B cell (primary cell): ENCODE measurements at regions not wholly inside any gene's neighbourhood (a gene's known extent, or its start where the extent isn't known, plus 50 kb on each side); places are given as distances from the start of the nearest gene placed in this dataset.
A peak's percentile ranks its signal among the peaks of the same experiment; 100 is the strongest.

Source experiments
- ATAC-seq: fragments of 200-7000 bp; cut with Tn5 transposase; one replicate; pipeline ENCODE4 v1.10.0; 2021; ENCODE audit warnings: low read depth, mild to moderate bottlenecking, moderate number of reproducible peaks, moderate library complexity
- CTCF ChIA-PET: fragments of 350-600 bp; sonication (Branson Sonifier 250); formaldehyde crosslinking; loops from one replicate; lab custom pipeline; 2021; ENCODE audit warnings: antibody characterized with exemption, inconsistent platforms; lab: Charles Lee
- POLR2A ChIA-PET: fragments of 350-600 bp; sonication (Branson Sonifier 250); formaldehyde crosslinking; loops from one replicate; lab custom pipeline; 2021; ENCODE audit warnings: antibody characterized with exemption; lab: Charles Lee
- DNase-seq: peaks from one replicate; pipeline ENCODE4 v3.0.0; 2013
- H2AFZ ChIP-seq: 2 replicates; pipeline ENCODE4 v1.6.1; 2012; ENCODE audit warnings: mild to moderate bottlenecking, low read depth, low read length; ENCODE audit not compliant: insufficient read depth, poor library complexity, severe bottlenecking
- H3K27ac ChIP-seq, 2 donors: 1 replicate in 1 of 2; 2 replicates in 1 of 2; pipeline ENCODE4 v1.5.1; 2012 to 2013; ENCODE audit warnings: low read length in 2 of 2, mild to moderate bottlenecking in 2 of 2, moderate library complexity in 1 of 2
- H3K27me3 ChIP-seq, 4 experiments: fragments of 200-600 bp in 1 of 4; sonication (generic) in 1 of 4; replicated peaks in 1 of 4; 1 replicate in 2 of 4; 2 replicates in 2 of 4; pipeline versions ENCODE4 v1.6.1 to v1.7.0; 2013 to 2016; ENCODE audit warnings: low read length in 3 of 4, mild to moderate bottlenecking in 2 of 4, mixed read lengths in 1 of 4, moderate library complexity in 1 of 4; ENCODE audit not compliant: insufficient read depth in 4 of 4, control insufficient read depth in 3 of 4; ENCODE audit errors: control extremely low read depth in 1 of 4
- H3K36me3 ChIP-seq, 2 experiments: replicated peaks in 1 of 2; 1 replicate in 1 of 2; 2 replicates in 1 of 2; pipeline versions ENCODE4 v1.6.1 to v1.7.1; 2013; ENCODE audit warnings: low read length in 1 of 2; ENCODE audit not compliant: insufficient read depth in 2 of 2, control insufficient read depth in 1 of 2; ENCODE audit errors: control extremely low read depth in 1 of 2, extremely low read depth in 1 of 2
- H3K4me1 ChIP-seq, 2 donors: fragments of 200-600 bp in 1 of 2; sonication (generic) in 1 of 2; 1 replicate in 1 of 2; 2 replicates in 1 of 2; pipeline versions ENCODE4 v1.5.1 to v1.6.1; 2013 to 2017; ENCODE audit warnings: low read length in 2 of 2; ENCODE audit not compliant: control insufficient read depth in 2 of 2, insufficient read depth in 2 of 2
- H3K4me2 ChIP-seq: replicated peaks from 2 replicates; pipeline ENCODE3; 2012; ENCODE audit warnings: mild to moderate bottlenecking, low read depth, low read length; ENCODE audit not compliant: poor library complexity, severe bottlenecking
- H3K4me3 ChIP-seq, 5 experiments: fragments of 200-600 bp in 1 of 5; sonication (generic) in 1 of 5; 1 replicate in 3 of 5; 2 replicates in 2 of 5; pipeline versions ENCODE4 v1.5.1 to v1.7.0; 2011 to 2016; ENCODE audit warnings: low read length in 4 of 5, mild to moderate bottlenecking in 4 of 5, low read depth in 2 of 5, control low read depth in 1 of 5, moderate library complexity in 1 of 5; ENCODE audit not compliant: insufficient read depth in 1 of 5; ENCODE audit errors: control extremely low read depth in 1 of 5, extremely low read depth in 1 of 5
- H3K79me2 ChIP-seq: fragments of 200-600 bp; sonication (generic); one replicate; pipeline ENCODE4 v1.6.0; 2016; ENCODE audit warnings: low read length; ENCODE audit not compliant: control insufficient read depth, insufficient read depth
- H3K9ac ChIP-seq: fragments of 200-600 bp; sonication (generic); 2 replicates; pipeline ENCODE4 v1.6.1; 2017; ENCODE audit warnings: mild to moderate bottlenecking, low read length, moderate library complexity
- H3K9me3 ChIP-seq, 3 donors: one replicate each; pipeline versions ENCODE4 v1.6.1 to v1.7.1; 2013; ENCODE audit warnings: low read length in 2 of 3; ENCODE audit not compliant: control insufficient read depth in 2 of 3, insufficient read depth in 1 of 3; ENCODE audit errors: control extremely low read depth in 1 of 3
- H4K20me1 ChIP-seq: 2 replicates; pipeline ENCODE4 v1.6.0; 2012; ENCODE audit warnings: mild to moderate bottlenecking, low read length; ENCODE audit not compliant: insufficient read depth, control insufficient read depth, poor library complexity, severe bottlenecking
- H3K27ac Mint-ChIP-seq: one replicate; pipeline ENCODE4 v1.8.0; 2021; ENCODE audit warnings: mixed read lengths
- H3K27me3 Mint-ChIP-seq: one replicate; pipeline ENCODE4 v1.8.0; 2021; ENCODE audit warnings: mixed read lengths
- H3K4me1 Mint-ChIP-seq: one replicate; pipeline ENCODE4 v1.8.0; 2021; ENCODE audit warnings: mixed read lengths
- H3K4me3 Mint-ChIP-seq: one replicate; pipeline ENCODE4 v1.8.0; 2021; ENCODE audit warnings: mixed read lengths
- H3K9me3 Mint-ChIP-seq: one replicate; pipeline ENCODE4 v1.8.0; 2022; ENCODE audit warnings: mixed read lengths; ENCODE audit not compliant: insufficient read depth
- CTCF ChIP-seq: fragments of 200-600 bp; IDR thresholded peaks from one replicate; pipeline ENCODE4 v1.8.0; 2022; ENCODE audit warnings: antibody characterized with exemption, mild to moderate bottlenecking
- EZH2 ChIP-seq: IDR thresholded peaks from 2 replicates; pipeline ENCODE4 v1.6.1; 2012; ENCODE audit warnings: borderline replicate concordance, low read depth, mild to moderate bottlenecking, moderate library complexity, low read length; ENCODE audit not compliant: insufficient read depth, poor library complexity, severe bottlenecking
- WGBS: methylation state at CpG from one replicate; pipeline ENCODE4 v1.1.5; 2013; ENCODE audit warnings: missing lambda C conversion rate; ENCODE audit not compliant: insufficient coverage; 5-methylcytosine and 5-hydroxymethylcytosine counted together
- intact Hi-C: fragments of 100-400 bp; cut with micrococcal nuclease; formaldehyde crosslinking; loops from one replicate; pipeline ENCODE4 v1.10.0; 2022

- H3K9me3 Mint-ChIP-seq, result peaks cover 8% of the 10 kb centered on the region
- Histone ChIP-seq H3K9me3 (peaks cover 0 to 1% (median 1%) of the 10 kb centered on the region in 3 donors), H3K4me2 (peak overlapping the region; percentile 61), H3K79me2 (peaks cover 45% of the 10 kb centered on the region), H3K27me3 (no peaks in the 10 kb centered on the region), H3K27ac (peak overlapping the region; percentile 68 to 83), H4K20me1 (peaks cover under 1% of the 10 kb centered on the region), H3K4me3 (peak overlapping the region in 4 of 5 experiments; percentile 4 to 49 (median 20)), H3K36me3 (no peaks in the 10 kb centered on the region), H2AFZ (peak overlapping the region; percentile 68), H3K9ac (peak overlapping the region; percentile 28), H3K4me1 (peaks cover 12 to 16% of the 10 kb centered on the region in 2 donors)
- ATAC-seq (no peak), DNase-seq (no peak)
- POLR2A ChIA-PET, result interaction anchor here (1.0 kb wide), 1 partner anchor 13 kb away, joined by 3 read pairs; no protein-coding TSS in a partner anchor
- WGBS, result 83% methylated on average over 8 of the region's 10 CpGs
- TF ChIP-seq CTCF (no peak), EZH2 (no peak)
- H3K4me1 Mint-ChIP-seq, result peaks cover 18% of the 10 kb centered on the region
- H3K4me3 Mint-ChIP-seq, result peak overlapping the region; percentile 76
- intact Hi-C loops, result loop anchor here (1.0 kb wide), 1 partner anchor 13 kb away; no protein-coding TSS in a partner anchor
- CTCF ChIA-PET, result interaction anchor here (1.5 kb wide), 1 partner anchor 13 kb away, joined by 3 read pairs; no protein-coding TSS in a partner anchor
- H3K27ac Mint-ChIP-seq, result peak overlapping the region; percentile 92
- H3K27me3 Mint-ChIP-seq, result no peaks in the 10 kb centered on the region
Observed at GRCh38 chr19:27780367-27781075, 1432.4 kb downstream of the UQCRFS1 start.

- TF ChIP-seq EZH2 (no peak), CTCF (no peak)
- ChIA-PET POLR2A (interaction anchor here (1.0 kb wide), 1 partner anchor 13 kb away, joined by 3 read pairs; no protein-coding TSS in a partner anchor), CTCF (interaction anchor here (0.9 kb wide), 1 partner anchor 14 kb away, joined by 3 read pairs; no protein-coding TSS in a partner anchor)
- Histone ChIP-seq H2AFZ (peak overlapping the region; percentile 68), H3K79me2 (peaks cover 39% of the 10 kb centered on the region), H3K9me3 (peaks cover 1 to 4% (median 2%) of the 10 kb centered on the region in 3 donors), H3K4me1 (peaks cover 12 to 16% of the 10 kb centered on the region in 2 donors), H3K27ac (peak overlapping the region; percentile 68 to 83), H3K4me3 (peak overlapping the region in 4 of 5 experiments; percentile 4 to 49 (median 20)), H3K27me3 (no peaks in the 10 kb centered on the region), H3K36me3 (no peaks in the 10 kb centered on the region), H3K9ac (peak overlapping the region; percentile 28), H3K4me2 (peak overlapping the region; percentile 61), H4K20me1 (no peaks in the 10 kb centered on the region)
- no CpG with 5 or more reads among the region's 1 CpG for WGBS
- H3K27me3 Mint-ChIP-seq, result no peaks in the 10 kb centered on the region
- ATAC-seq, result peak; percentile 91
- H3K9me3 Mint-ChIP-seq, result peaks cover 8% of the 10 kb centered on the region
- peaks cover 18% of the 10 kb centered on the region for H3K4me1 Mint-ChIP-seq
- peak; percentile 70 for DNase-seq
- H3K4me3 Mint-ChIP-seq, result peak overlapping the region; percentile 76
- H3K27ac Mint-ChIP-seq, result peak overlapping the region; percentile 92
- intact Hi-C loops, result loop anchor here (1.0 kb wide), 1 partner anchor 13 kb away; no protein-coding TSS in a partner anchor
Observed at GRCh38 chr19:27779954-27780353, 1433.0 kb downstream of the UQCRFS1 start.
